ENCODE measurements at regions not wholly inside any gene's neighbourhood (a gene's known extent, or its start where the extent isn't known, plus 50 kb on each side); places are given as distances from the start of the nearest gene placed in this dataset.

GRCh38 chr5:106956187-106956586, 714.5 kb downstream of the EFNA5 start:
- H3K18ac ChIP-seq (ENCODE audit: low read depth, low read length): no peak overlapping the region
- H2AK5ac ChIP-seq (ENCODE audit: low read depth, low read length): no peak overlapping the region
- BruUV-seq (replicated peaks): no TSS peak
- in situ Hi-C loops (cut with MboI; ENCODE audit: low sequenced_read_pairs): no loop called here
- no peak overlapping the region for H3K4ac ChIP-seq (ENCODE audit: low read depth, low read length)
- H4K91ac ChIP-seq (ENCODE audit: insufficient read depth, low read depth, low read length): no peak overlapping the region
- H2BK15ac ChIP-seq (ENCODE audit: low read depth, low read length): no peak overlapping the region
- H4K5ac ChIP-seq (ENCODE audit: low read depth, low read length): no peak overlapping the region
- ChIA-PET POLR2A (ENCODE audit: unreplicated experiment) (no interaction called here), CTCF (no interaction called here)
- H3K23ac ChIP-seq (ENCODE audit: low read depth, low read length): no peak overlapping the region
- no peak overlapping the region for H2AFZ ChIP-seq (replicated peaks; ENCODE audit: low read length, poor library complexity)
- no CpG with 5 or more reads among the region's 5 CpGs for WGBS, 2 experiments (ENCODE audit: extremely low coverage in 2 of 2, insufficient read length in 1 of 2)
- no peaks in the 10 kb centered on the region for H3K27me3 ChIP-seq (ENCODE audit: control insufficient read depth, insufficient read depth, low read length)
- no peaks in the 10 kb centered on the region for H3K79me1 ChIP-seq (ENCODE audit: low read depth in 1 of 2, low read length in 2 of 2)
- no peaks in the 10 kb centered on the region for H3K36me3 ChIP-seq (ENCODE audit: control insufficient read depth, insufficient read depth, low read length)
- no peak overlapping the region for H4K8ac ChIP-seq (ENCODE audit: low read depth in 2 of 2, low read length in 2 of 2)
- H3K27ac ChIP-seq (ENCODE audit: insufficient read depth, low read length): no peak overlapping the region
- H3K4me1 ChIP-seq (ENCODE audit: control insufficient read depth, insufficient read depth, low read length): no peaks in the 10 kb centered on the region
- H3K9me1 ChIP-seq (ENCODE audit: insufficient read depth, low read length): no peaks in the 10 kb centered on the region
- no peak overlapping the region for H3K4me3 ChIP-seq (ENCODE audit: insufficient read depth, low read depth, low read length)
- H4K20me1 ChIP-seq (ENCODE audit: insufficient read depth, low read length): no peaks in the 10 kb centered on the region
- no peak overlapping the region for H2AK9ac ChIP-seq (replicated peaks; ENCODE audit: low read depth, low read length, poor library complexity)
- H3K56ac ChIP-seq (ENCODE audit: extremely low read depth, insufficient read depth, low read length): no peak overlapping the region
- dilution Hi-C loops (cut with HindIII; ENCODE audit: low sequenced_read_pairs, unreplicated experiment): no loop called here
- H3K14ac ChIP-seq (replicated peaks; ENCODE audit: low read depth, low read length): no peak overlapping the region
- H3K4me2 ChIP-seq (ENCODE audit: low read depth, low read length): no peak overlapping the region
- H2BK20ac ChIP-seq (ENCODE audit: low read depth, low read length): no peak overlapping the region
- ATAC-seq (ENCODE audit: low read depth) (no peak), DNase-seq (no peak)
- H2BK5ac ChIP-seq (ENCODE audit: low read depth, low read length, poor library complexity, severe bottlenecking): no peak overlapping the region
- no peaks in the 10 kb centered on the region for H3K9me3 ChIP-seq (ENCODE audit: control insufficient read depth, insufficient read depth, low read length)
- no peak overlapping the region for H2BK120ac ChIP-seq (ENCODE audit: low read depth, low read length)
- no peak for TF ChIP-seq RAD21 (IDR thresholded peaks at IDR 0.05; ENCODE audit: low read length)
- no peak for TF ChIP-seq CHD1 (IDR thresholded peaks at IDR 0.05; ENCODE audit: low read depth, low read length)
- no peak for TF ChIP-seq BHLHE40 (IDR thresholded peaks at IDR 0.05; ENCODE audit: low read depth, low read length)
- no peak for TF ChIP-seq SMC3 (IDR thresholded peaks at IDR 0.05; ENCODE audit: low read depth, low read length)
- TF ChIP-seq RFX5 (IDR thresholded peaks at IDR 0.05; ENCODE audit: low read depth, low read length): no peak
- TF ChIP-seq MAZ (IDR thresholded peaks at IDR 0.05; ENCODE audit: borderline replicate concordance, low read depth, low read length): no peak
- TF ChIP-seq CTCF (conservative IDR thresholded peaks at IDR 0.05; ENCODE audit: low read depth, low read length): no peak
- no peak for TF ChIP-seq ELK1 (IDR thresholded peaks at IDR 0.05; ENCODE audit: borderline replicate concordance, low read depth, low read length)
- no peak for TF ChIP-seq NFE2L2 (IDR thresholded peaks at IDR 0.05; ENCODE audit: low read depth, low read length)
- no peak for TF ChIP-seq FOS (IDR thresholded peaks at IDR 0.05; ENCODE audit: low read depth, low read length)
- TF ChIP-seq RCOR1 (IDR thresholded peaks at IDR 0.05; ENCODE audit: insufficient replicate concordance, low read length): no peak
- intact Hi-C loops (cut with micrococcal nuclease): no loop called here
- H3K9ac ChIP-seq (ENCODE audit: low read depth, low read length): no peak overlapping the region

All from IMR-90 (cell line).